Stimulated activated CD4-positive, alpha-beta T cell treated with anti-CD3 and anti-CD28 coated beads, Interleukin-1b, Interleukin-23, amount 100 ng/mL, for 4 hours (primary cell): ENCODE measurements at regions not wholly inside any gene's neighbourhood (a gene's known extent, or its start where the extent isn't known, plus 50 kb on each side); places are given as distances from the start of the nearest gene placed in this dataset.
"Not testable (repeated sequence)": the region's sequence is repeated elsewhere in the genome, so short reads cannot be mapped to it uniquely, and the experiment has no call there.

Experiments
- DNase-seq, 2 donors: peaks; one replicate each; pipeline ENCODE4 v3.0.0-alpha.2; 2020; ENCODE audit warnings: low read depth in 2 of 2

DNA sequence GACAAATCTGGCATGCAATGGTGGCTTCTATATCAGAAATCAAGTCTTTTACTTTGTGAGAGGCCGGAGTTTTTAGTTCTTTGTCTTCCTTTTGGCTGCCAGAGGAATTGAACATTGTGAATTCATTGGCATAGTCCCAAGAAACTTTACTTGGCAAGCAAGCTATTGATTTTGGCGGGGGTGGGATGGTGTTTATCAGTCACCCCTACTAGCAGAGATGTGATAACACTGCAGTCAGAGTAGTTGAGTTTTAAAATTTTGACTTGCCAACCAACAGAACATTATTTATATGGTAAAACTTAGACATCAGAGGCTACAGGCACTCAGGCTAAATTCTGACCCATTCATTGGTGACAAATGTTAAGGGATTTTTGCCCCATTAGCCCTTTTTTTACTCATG, 129.7 kb downstream of the FAM72C start:
- DNase-seq, result not testable (repeated sequence)

DNA sequence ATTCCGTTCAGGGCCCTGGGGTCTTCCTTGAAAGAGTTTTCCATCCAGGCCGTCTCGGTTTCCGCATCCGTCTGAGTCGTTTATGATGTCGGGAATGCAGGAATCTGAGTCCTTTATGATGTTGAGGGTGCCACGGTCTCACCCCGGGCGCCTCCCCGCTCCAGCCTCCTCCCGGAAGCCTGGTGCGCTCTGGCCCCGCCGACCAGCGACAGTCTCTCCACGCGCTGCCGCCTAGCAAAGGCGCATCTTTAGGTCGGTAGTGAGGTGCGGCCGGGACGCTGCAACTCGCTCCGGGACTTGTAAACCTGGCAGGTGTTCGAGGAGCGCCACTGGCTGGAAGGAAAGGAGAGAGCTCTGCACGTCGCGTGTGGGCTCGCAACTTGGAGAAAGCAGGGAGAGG, 132.6 kb downstream of the FAM72C start:
- DNase-seq, result not testable (repeated sequence)

DNA sequence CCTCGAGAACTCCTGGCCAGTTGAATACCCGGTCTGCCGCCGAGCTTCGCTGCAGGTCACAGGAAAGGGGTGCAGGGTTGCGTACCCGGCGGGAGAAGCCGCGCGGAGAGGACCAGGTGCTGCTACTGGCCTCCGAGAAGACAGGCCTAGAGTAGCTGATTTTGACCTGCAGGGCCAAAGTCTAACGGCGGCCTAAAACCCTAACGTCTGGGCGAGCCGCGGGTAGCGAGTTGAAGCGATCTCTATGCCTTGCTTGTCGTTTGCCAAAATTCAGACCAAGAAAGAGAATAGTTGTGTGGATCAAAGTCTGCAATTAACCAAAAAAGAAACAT, 133.2 kb downstream of the FAM72C start:
- DNase-seq, result not testable (repeated sequence)

DNA sequence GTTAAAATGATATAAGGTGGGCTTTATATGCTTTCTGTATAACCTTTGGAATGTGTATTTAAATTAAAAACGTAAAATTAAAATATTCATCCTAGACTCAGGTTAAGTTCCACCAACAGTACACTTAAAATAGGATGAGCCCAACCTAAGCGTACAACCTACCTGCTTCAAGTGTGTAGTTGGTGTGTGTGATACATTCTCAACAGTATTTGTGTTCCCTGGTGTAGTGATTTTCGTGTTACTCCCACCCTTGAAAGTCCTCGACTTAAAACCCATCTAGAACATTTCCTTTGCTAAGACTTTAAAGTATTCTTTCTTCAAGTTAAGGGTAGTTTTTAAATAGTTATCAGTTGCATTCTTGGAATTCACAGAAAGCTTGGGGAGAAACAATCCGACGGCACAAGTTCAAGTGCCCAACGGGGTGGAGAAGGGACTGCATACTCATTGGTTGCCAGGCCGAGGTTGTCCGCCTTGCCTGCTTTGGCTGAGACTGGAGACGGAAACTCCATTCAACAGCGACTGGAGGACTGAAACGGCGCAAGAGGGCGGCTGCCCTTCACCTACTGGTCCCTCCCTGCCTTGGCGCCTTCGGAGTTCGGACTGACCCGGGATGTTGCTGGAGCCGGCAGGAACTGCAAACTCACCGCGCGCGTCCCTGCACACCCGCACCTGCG, 133.7 kb downstream of the FAM72C start:
- not testable (repeated sequence) for DNase-seq

DNA sequence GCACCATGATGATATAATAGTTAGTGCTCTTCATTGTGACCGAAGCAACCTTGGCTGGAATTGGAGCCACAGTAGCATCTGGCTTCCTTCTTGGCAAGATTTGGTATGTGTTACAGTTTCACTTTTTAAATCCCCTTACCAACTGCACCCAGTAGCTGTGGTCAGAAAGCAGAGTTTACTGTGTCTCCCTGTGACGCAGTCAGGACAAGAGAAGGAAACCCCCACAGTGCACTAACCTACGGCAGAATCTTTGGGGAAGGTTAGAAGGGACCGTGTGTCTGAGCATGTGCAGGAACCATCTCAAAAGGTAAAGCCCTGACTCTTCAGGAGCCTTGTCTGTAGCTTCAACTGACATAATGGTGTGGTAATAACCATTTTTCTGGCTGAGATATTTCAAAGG, 138.4 kb downstream of the FAM72C start:
- not testable (repeated sequence) for DNase-seq

DNA sequence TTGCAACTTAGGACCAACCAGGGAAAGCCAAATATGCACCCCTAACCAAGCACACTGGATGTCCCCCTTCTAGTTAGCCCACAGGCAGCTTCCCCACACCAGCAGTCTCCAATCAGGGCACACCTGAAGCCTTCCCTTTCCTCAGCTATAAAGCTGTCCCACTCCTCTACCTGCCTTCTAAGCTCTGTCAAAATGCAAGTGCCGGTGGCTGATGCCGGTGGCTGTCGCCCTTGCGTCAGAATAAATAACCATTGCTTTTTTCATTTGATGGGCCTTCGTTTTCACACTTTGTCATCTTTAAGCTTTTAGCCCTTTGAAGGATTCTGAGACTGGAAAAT, 139.4 kb downstream of the FAM72C start:
- not testable (repeated sequence) for DNase-seq

DNA sequence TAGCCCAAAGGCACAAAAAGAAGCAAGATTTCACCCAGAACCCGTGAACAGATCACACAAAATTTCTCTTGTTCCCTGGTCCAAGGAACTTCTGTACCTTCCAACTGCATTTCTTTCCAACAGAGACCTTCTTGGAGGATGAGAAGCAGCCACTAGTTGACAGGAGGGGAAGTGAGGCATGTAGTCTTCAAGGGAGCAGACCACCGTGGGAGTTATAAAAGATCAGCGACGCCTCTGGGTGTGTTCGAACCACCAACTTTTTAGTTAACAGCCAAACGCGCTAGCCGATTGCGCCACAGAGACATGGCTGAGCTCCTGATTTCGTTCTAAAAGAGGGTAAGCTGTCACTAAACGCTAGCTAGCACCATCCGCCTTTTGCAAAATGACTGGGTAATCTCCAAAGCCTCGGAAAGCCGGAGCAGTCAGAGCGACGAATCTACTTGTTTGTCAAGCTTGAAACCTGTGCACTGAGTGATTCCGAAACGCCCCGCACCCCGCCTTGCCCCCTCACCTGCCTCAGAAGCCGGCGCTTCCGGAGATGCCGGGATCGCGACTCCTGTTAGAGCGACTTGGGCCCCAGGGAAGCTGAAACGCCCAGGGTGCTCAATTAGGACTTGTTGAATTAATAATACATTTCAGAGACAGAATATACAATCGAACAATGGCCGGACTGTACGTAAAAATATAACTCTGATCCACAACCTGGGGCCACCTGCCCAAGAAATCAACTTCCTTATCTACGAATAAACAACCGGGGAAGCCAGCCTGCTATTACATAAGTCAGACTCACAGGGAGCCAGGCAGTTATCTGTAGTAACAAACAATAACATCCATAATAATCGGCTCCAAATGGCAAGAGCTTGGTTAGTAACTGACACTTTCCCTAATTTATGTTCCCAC, 140.1 kb downstream of the FAM72C start:
- not testable (repeated sequence) for DNase-seq

DNA sequence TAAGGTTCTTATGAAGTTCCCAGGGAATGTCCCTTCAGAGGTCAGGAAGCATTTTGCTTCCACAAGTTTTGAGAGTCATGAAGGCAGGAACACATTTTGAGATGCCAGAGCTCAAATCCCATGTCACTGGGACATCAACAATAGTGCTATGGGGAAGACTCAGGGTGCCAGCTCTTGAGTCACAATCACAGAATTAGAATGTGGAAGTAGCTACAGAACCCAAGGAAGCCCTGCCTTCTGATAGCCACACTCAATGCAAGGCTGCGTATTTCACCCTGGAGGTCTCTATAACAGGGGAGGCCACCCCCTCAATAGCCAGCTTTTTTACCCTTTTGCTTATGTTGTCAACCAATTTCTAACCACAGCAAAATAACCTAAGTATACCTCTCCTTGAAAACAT, 145.6 kb downstream of the FAM72C start:
- DNase-seq, result not testable (repeated sequence)

DNA sequence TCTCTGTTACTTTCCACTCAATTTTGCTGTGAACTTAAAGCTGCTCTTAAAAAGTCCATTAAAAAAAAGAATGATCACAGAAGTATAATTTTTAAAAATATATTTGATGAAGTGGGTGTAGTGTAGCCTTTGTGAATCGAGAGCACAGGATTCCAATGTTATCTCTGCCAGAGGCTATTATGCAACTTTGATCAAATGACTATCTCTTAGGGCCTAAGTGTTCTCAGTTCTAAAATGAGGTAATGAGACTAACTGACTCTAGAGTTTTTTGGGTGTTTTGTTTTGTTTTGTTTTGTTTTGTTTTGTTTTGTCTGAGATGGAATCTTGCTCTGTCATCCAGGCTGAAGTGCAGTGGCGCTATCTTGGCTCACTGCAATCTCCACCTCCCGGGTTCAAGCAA, 147.5 kb downstream of the FAM72C start:
- not testable (repeated sequence) for DNase-seq

DNA sequence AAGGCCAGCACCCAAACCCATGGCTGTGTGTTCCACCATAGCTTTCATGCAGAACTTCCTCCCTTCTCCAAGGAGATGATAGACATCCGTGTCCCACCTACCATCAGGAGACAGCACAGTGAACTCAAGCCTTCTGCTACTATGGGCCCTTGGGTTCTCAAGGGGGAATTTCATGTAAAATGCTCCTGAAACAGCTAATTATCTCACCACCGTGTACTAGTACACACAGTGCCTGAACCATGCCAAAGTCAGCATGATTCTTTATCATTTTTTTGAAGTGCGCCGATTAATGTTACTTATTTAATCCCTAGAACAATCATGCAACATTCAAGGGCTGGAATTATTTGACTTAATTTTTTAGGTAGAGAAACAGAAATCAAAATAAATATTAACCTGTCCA, 151.7 kb downstream of the FAM72C start:
- not testable (repeated sequence) for DNase-seq

DNA sequence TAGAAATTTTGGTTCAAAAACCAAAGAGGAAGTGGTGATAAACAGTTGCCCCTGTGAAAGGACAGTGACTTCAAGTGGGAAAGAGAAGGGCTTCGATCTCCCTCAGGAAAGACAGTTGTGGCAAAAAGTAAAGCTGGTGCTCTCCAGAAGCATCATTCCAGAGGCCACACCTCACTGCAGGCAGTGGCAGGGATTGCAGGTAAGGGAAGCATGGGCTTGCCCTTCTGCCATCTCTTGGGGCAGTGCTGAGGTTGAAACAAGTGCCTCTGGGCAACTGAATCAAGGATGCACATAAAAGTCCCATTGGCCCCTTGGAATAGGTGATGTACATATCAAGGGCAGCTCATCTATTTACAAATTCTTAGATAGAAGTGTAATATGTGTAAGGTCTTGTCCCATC, 155.4 kb downstream of the FAM72C start:
- DNase-seq, result not testable (repeated sequence)

DNA sequence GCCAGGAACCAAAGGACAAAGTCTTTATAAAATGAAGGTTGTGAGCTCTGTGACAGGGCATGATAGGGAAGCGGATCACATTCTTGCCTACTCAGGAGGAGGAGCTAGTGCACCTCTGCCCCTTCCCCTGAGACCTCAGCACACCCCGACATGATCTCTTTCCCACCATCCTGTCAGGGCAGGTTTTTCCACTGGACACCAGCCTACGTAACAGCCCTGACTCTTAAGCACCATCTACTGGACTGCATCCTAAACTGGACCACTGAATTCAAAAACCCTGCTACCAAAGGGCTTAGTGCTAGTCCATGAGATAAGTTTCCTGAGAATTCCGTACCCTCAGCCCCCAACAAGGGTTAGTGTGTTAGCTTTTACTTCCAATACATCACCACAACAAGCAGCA, 166.4 kb downstream of the FAM72C start:
- not testable (repeated sequence) for DNase-seq

DNA sequence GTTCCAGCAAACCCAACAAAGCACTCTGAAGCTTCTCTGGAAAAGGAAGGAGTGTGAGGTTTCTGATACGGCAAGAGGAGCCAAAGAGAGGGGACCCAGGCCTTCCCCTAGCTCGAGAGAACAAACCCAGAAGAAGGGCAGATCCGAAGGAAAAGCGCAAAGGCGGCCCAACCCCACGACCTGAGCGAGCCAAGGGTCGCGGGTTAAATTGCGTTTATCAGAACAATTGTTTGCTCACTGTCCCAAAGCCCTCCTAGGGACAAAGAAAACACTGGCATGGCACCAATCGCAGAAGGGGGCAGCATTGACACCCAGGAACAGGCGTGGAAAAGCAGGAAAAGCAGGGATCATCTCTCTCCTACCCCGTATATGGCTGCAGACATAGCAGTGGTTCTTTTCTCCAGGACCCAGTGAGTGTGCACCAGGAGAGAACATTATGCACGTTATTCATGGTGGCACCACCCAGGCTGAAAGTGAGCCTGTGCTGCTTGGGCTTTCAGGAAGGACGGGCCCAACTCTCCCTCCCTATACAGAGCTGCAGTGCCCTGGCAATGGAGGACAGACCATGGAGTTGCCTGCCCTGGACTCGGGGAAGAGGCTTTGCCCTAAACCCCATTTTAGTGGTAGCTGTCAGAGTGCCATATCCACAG, 167.0 kb downstream of the FAM72C start:
- not testable (repeated sequence) for DNase-seq

DNA sequence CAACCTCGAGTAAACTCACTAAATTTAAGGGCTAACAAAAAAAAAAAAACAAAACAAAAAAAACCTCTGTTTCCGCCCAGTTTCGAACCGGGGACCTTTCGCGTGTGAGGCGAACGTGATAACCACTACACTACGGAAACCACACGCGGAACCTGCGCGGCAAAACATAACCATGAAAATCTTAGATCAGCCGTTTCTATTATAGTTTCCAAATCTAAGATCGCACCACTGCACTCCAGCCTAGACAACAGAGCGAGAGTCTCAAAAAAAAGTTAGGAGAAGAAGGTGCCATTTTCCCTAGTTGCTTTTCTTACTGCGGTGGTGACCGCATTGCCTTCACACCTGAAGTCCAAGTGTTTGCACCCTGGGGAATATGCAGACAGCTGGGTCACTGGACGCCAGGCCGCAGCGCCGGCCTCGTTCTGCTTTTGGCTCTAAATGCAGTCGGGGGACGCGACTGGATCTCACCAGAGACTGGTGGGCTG, 167.8 kb downstream of the FAM72C start:
- peak in 1 of 2 donors; percentile 12 for DNase-seq

DNA sequence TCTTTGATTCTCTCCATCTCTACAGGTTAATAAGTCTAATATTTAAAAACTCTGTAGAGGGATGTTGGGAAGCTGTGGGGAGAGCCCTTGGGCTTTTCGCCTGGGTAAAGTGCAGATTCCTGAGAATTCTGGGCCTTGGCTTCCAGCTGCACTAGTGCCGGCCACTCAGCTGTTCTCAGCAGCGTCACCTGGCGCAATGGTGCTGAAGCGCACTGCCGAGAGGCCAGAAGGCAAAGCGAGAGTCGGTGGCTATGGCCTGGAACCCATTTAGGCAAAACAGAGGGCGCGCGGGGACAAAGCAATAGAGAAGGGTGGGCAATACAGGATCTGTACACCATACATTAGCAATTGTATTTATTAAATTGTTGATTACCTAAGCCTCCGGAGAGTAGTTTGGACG, 168.7 kb downstream of the FAM72C start:
- DNase-seq, result not testable (repeated sequence)

DNA sequence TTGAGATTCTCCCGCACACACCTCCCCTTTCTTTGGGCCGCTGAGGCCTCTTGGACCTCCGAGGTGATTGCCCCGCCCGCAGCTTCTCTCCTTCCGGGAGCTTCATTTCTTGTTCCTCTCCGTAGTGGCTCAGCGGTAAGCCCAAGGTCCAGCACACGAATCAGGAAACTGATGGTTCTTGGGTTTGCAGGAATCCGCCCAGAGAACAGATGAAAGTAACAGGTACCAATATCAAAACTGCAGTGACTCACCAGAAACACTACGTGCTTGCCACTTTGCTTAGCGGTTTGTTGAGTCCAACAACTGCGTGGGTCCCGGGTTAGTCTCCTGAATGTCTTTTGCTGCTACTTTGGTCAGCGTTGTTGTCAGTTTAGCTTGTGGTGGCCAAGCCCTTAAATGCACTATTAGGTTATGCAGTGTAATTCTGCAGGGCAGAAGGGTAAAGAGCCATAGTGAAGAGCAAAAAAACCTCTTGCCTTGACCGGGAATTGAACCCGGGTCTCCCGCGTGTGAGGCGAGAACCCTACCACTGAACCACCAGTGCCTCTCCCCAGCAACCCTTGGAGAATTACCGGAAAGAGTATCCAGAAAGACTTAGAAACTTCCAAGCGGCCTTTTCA, 172.1 kb downstream of the FAM72C start:
- DNase-seq, result not testable (repeated sequence)

DNA sequence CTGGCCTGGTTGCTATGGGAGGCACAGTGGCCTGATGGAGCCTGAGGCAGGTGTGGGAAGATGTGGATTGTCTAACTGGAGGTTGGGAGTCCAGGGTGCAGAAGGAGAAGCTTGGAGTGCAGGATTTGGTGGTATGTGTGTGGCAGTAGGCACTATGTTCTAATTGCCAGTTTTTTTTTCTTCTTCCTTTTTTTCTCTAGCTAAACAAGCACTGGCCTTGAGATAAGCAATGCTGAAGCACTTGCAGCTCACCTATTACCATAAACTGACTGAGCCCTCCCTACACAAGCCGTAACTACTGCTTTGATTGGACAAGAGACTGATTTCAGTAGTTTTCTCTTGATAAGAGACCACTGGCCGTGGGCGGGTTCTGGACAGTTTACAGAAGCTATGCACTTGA, 175.4 kb downstream of the FAM72C start:
- not testable (repeated sequence) for DNase-seq

DNA sequence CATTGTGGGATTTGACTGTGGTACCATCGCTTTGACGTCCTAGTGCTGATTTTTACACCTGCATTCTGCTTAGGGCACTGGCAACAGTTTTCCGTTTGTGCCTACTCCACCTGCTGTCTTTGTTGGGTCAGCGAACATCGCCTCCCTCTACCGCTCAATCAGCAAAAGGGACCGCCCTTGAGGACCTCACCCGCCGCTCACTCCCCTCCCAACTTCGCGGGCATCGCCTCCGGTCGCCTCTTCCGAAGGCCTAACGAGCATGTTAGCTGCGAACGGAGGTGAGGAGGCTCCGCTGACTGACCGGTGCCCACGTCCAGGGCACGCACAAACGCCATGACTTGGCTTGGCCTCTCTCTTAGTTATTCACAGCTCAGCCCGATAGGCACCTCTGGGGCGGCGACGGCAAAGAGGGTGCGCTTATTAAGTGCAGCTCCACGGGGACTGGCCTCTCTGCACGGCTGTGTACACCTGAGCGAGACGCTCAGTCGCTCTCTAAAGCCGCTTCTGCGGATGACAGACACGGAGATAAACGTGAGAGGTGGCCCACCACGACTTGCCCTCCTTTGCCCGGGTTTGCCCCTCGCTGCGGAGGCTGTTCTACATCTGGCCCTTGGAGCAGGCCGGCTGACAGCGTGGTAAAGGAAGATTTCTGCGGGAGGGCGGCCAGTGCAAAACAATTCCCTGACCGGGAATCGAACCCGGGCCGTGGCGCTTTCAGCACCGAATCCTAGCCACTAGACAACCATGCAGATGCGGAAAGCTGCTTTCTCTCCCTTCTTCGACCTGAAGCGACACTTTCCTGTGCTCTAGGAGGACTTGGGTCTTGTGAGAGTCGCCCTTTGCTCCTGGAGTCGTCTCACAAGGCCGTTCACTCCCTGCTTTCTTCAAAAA, 179.5 kb downstream of the FAM72C start:
- DNase-seq, result not testable (repeated sequence)

DNA sequence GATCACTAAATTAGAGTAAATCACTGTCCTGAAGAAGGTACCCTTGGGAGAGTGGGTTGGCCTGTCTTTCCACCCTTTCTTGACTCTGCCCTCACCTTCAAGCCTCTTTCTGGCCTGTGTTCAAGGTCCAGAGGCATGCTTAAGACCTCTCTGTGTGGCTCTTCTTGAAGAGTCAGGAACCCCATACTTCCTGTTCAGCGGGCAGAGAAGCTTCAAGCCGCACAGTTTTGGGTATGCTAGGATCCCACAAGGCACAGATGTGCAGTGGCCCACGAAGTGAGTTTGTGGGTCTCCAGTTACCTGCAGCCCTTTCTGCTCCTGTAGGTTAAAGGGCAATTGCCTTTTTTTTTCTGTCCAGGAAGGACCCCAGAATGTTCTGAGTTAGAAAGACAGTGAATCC, 185.4 kb downstream of the FAM72C start:
- not testable (repeated sequence) for DNase-seq

DNA sequence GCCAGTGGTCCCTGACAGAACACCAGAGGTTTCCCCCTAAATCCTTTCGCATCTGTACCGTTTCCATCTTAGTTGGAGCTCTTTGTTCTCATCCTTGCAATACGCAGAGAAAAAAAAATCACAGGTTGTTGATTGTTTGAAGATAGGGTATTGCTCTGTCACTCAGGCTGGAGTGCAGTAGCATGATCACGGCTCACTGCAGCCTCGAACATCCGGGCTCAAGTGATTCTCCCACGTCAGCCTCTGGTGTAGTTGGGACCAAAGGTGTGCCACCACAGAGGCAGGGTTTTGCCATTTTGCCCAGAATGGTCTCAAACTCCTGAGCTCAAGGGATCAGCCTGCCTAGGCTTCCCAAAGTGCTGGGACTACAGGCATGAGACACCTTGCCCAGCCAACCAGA, 185.9 kb downstream of the FAM72C start:
- DNase-seq, result not testable (repeated sequence)
